ENCODE measurements at regions not wholly inside any gene's neighbourhood (a gene's known extent, or its start where the extent isn't known, plus 50 kb on each side); places are given as distances from the start of the nearest gene placed in this dataset.

GRCh38 chr22:25393121-25393805 is 171.2 kb upstream of the GRK3 start:
- no peak overlapping the region for H3K27ac ChIP-seq
- TF ChIP-seq POLR2A (IDR thresholded peaks at IDR 0.05) (no peak), CTCF (IDR thresholded peaks at IDR 0.05) (no peak)
- H3K4me1 ChIP-seq, result peaks cover 0 to 90% (median 36%) of the 10 kb centered on the region in 4 donors
- DNase-seq (no peak), ATAC-seq (peak in 1 of 4 donors; percentile 4)
- H3K9me3 ChIP-seq, result no peaks in the 10 kb centered on the region
- H3K27me3 ChIP-seq, result no peaks in the 10 kb centered on the region
- WGBS (ENCODE audit: insufficient coverage, low coverage, low lambda C conversion rate, missing lambda C conversion rate), result 42% methylated on average over 6 of the region's 15 CpGs
- intact Hi-C loops (cut with DNase I), result no loop called here
- H3K36me3 ChIP-seq, result no peaks in the 10 kb centered on the region
- H3K4me3 ChIP-seq, result no peak overlapping the region

GRCh38 chr22:25395468-25395867 is 169.0 kb upstream of the GRK3 start:
- no peak overlapping the region for H3K4me3 ChIP-seq
- H3K36me3 ChIP-seq, result no peaks in the 10 kb centered on the region
- WGBS (ENCODE audit: insufficient coverage, low coverage, low lambda C conversion rate, missing lambda C conversion rate), result 0% methylated on average over 1 of the region's 8 CpGs
- TF ChIP-seq CTCF (IDR thresholded peaks at IDR 0.05) (no peak), POLR2A (IDR thresholded peaks at IDR 0.05) (no peak)
- DNase-seq, result no peak
- peak; percentile 10 to 30 (median 21) for ATAC-seq
- peak overlapping the region in 2 of 3 donors; percentile 54 to 74 for H3K27ac ChIP-seq
- H3K4me1 ChIP-seq, result peaks cover 0 to 73% (median 34%) of the 10 kb centered on the region in 4 donors
- no peaks in the 10 kb centered on the region for H3K27me3 ChIP-seq
- H3K9me3 ChIP-seq, result no peaks in the 10 kb centered on the region
- intact Hi-C loops (cut with DNase I), result no loop called here

GRCh38 chr22:25395915-25396314 is 168.6 kb upstream of the GRK3 start:
- no peak for TF ChIP-seq POLR2A (IDR thresholded peaks at IDR 0.05)
- TF ChIP-seq CTCF (IDR thresholded peaks at IDR 0.05), result no peak
- DNase-seq (peak in 2 of 3 donors; percentile 64 to 84), ATAC-seq (peak; percentile 44 to 66 (median 56))
- peak overlapping the region in 2 of 3 donors; percentile 54 to 74 for H3K27ac ChIP-seq
- no peaks in the 10 kb centered on the region for H3K27me3 ChIP-seq
- no peaks in the 10 kb centered on the region for H3K36me3 ChIP-seq
- no peaks in the 10 kb centered on the region for H3K9me3 ChIP-seq
- H3K4me3 ChIP-seq, result peak overlapping the region in 1 of 3 donors; percentile 9
- peaks cover 0 to 70% (median 33%) of the 10 kb centered on the region in 4 donors for H3K4me1 ChIP-seq
- intact Hi-C loops (cut with DNase I), result no loop called here
- 18% methylated on average over 2 of the region's 3 CpGs for WGBS (ENCODE audit: insufficient coverage, low coverage, low lambda C conversion rate, missing lambda C conversion rate)

GRCh38 chr22:25396615-25397200 is 167.8 kb upstream of the GRK3 start:
- peak overlapping the region in 1 of 3 donors; percentile 9 for H3K4me3 ChIP-seq
- H3K9me3 ChIP-seq, result no peaks in the 10 kb centered on the region
- H3K27me3 ChIP-seq, result no peaks in the 10 kb centered on the region
- peak in 1 of 3 donors; percentile 73 for DNase-seq
- 41% methylated on average over 9 of the region's 10 CpGs for WGBS (ENCODE audit: insufficient coverage, low coverage, low lambda C conversion rate, missing lambda C conversion rate)
- ATAC-seq, result peak; percentile 44 to 55 (median 46)
- TF ChIP-seq POLR2A (IDR thresholded peaks at IDR 0.05) (no peak), CTCF (IDR thresholded peaks at IDR 0.05) (no peak)
- peak overlapping the region in 2 of 3 donors; percentile 54 to 74 for H3K27ac ChIP-seq
- H3K36me3 ChIP-seq, result no peaks in the 10 kb centered on the region
- peaks cover 0 to 70% (median 33%) of the 10 kb centered on the region in 4 donors for H3K4me1 ChIP-seq
- intact Hi-C loops (cut with DNase I), result no loop called here
